Subcutaneous abdominal adipose tissue (tissue), 5 donors: ENCODE measurements at regions not wholly inside any gene's neighbourhood (a gene's known extent, or its start where the extent isn't known, plus 50 kb on each side); places are given as distances from the start of the nearest gene placed in this dataset.
A peak's percentile ranks its signal among the peaks of the same experiment; 100 is the strongest.
"Not testable (repeated sequence)": the region's sequence is repeated elsewhere in the genome, so short reads cannot be mapped to it uniquely, and the experiment has no call there.

Experiments used
- H3K27ac ChIP-seq: one replicate; pipeline ENCODE4 v1.7.0; 2013; ENCODE audit warnings: low read depth, mild to moderate bottlenecking, inconsistent platforms, low read length, moderate library complexity
- H3K27me3 ChIP-seq, 5 donors: one replicate each; pipeline ENCODE4 v1.7.0; 2013; ENCODE audit warnings: low read length in 5 of 5, inconsistent platforms in 1 of 5; ENCODE audit not compliant: control insufficient read depth in 5 of 5, insufficient read depth in 4 of 5
- H3K36me3 ChIP-seq, 5 donors: one replicate each; pipeline ENCODE4 v1.7.0; 2013; ENCODE audit warnings: low read length in 5 of 5; ENCODE audit not compliant: control insufficient read depth in 5 of 5, insufficient read depth in 5 of 5
- H3K4me1 ChIP-seq, 5 donors: one replicate each; pipeline ENCODE4 v1.7.0; 2013; ENCODE audit warnings: low read length in 5 of 5, mild to moderate bottlenecking in 3 of 5, moderate library complexity in 1 of 5; ENCODE audit not compliant: control insufficient read depth in 5 of 5, insufficient read depth in 5 of 5
- H3K4me3 ChIP-seq, 5 donors: one replicate each; pipeline ENCODE4 v1.7.0; 2013; ENCODE audit warnings: low read length in 5 of 5, low read depth in 1 of 5
- H3K9ac ChIP-seq, 5 donors: one replicate each; pipeline ENCODE4 v1.7.0; 2013; ENCODE audit warnings: low read length in 5 of 5, mild to moderate bottlenecking in 4 of 5, moderate library complexity in 3 of 5
- H3K9me3 ChIP-seq, 5 donors: one replicate each; pipeline ENCODE4 v1.7.0; 2013; ENCODE audit warnings: low read length in 5 of 5; ENCODE audit not compliant: control insufficient read depth in 5 of 5
- donor health status: healthy.
- donor health status: healthy.
- donor health status: healthy.
- donor health status: healthy.
- donor health status: healthy.

DNA sequence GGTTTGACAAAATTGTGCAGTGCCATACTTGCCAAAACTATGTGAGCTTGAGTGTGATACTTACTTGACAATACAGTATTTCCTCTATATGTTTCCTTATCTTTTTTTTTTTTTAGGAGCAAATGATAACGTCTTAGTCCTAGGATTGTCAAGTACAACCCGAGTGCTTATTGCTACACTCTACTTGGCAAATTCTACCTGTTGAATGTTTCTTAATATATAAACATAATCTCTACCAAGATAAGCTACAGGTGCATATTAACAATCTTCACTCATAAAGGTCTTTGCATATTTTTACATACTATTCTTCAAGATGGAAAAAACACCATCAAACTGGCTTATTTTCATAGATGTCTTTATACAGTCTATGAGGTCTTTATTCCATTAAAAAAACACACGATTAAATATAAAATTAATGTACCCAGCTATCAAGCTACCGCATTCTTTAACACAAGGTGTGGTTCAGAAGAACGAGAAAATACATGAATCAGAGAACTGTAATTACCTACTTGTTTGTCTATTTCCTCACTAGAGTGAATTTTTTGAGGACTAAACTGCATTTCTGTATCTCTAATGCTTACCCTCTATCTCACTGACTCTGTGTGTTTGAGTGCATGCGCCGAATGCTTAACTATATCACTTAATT is 76.1 kb upstream of the PDSS1 start:
- Histone ChIP-seq H3K27ac (no peak overlapping the region), H3K9me3 (no peaks in the 10 kb centered on the region), H3K9ac (no peak overlapping the region), H3K4me3 (no peak overlapping the region), H3K4me1 (peaks cover 0 to 11% (median 9%) of the 10 kb centered on the region in 5 donors), H3K36me3 (no peaks in the 10 kb centered on the region), H3K27me3 (no peaks in the 10 kb centered on the region)

DNA sequence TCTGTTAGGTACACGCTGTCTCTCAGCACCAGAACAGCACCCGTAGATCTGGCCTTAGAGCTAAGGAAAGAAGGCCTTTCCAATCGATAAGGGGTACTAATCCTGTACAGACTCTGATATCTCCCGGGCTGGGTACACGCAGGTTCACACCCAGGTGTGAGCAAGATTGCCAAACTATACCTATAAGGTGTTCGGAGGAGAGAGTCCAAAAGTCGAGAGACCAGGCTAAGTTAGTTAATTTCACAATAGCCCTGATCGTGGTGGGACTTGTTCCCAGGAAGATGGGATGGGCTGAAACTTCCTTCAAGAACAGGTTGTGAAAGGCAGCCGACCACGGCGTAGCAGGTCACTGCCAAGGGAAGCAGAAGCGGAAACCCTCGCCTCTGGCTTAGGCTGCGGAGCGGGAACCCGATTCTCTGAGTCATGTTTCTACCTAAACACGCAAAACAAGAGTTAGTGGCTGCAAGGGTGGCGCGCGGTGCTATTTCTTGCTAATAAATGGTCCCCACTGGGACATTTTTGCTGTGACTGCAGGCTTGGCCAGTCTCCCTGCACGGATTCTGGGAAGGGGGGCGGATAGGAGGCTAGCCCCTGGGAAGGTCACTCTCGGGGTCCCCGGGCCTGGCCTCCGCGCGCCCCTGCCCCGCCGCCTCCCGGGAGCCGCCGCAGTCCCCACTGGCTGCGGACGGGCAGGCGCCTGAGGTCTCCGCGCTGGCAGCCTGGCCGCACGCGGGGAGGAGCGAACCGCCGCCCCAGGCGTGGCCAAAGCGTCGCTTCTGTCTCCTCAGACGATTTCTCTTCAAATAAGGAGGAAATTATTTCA is 75.4 kb upstream of the PDSS1 start:
- no peak overlapping the region for H3K27ac ChIP-seq
- H3K36me3 ChIP-seq, result no peaks in the 10 kb centered on the region
- H3K9ac ChIP-seq, result peak overlapping the region in 2 of 5 donors; percentile 29 to 71
- H3K27me3 ChIP-seq, result no peaks in the 10 kb centered on the region
- peak overlapping the region; percentile 48 to 83 (median 58) for H3K4me3 ChIP-seq
- no peaks in the 10 kb centered on the region for H3K9me3 ChIP-seq
- peaks cover 0 to 11% (median 9%) of the 10 kb centered on the region in 5 donors for H3K4me1 ChIP-seq

DNA sequence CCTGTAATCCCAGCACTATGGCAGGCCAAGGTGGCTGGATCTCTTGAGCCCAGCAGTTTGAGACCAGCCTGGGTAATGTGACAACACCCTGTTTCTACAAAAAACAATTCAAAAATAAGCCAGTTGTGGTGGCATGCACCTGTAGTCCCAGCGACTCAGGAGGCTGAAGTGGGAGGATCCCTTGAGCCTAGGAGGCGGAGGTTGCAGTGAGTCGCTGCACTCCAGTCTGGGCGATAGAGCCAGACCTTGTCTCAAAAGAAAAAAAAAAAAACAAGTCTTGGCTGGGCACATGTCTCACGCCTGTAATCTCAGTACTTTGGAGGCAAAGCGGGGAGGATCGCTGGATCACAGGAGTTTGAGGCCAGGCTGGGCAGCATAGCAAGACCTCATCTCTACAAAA is 74.6 kb upstream of the PDSS1 start:
- no peaks in the 10 kb centered on the region for H3K9me3 ChIP-seq
- peak overlapping the region in 3 of 5 donors; percentile 15 to 61 (median 48) for H3K4me3 ChIP-seq
- H3K9ac ChIP-seq, result no peak overlapping the region
- no peaks in the 10 kb centered on the region for H3K27me3 ChIP-seq
- no peaks in the 10 kb centered on the region for H3K36me3 ChIP-seq
- no peak overlapping the region for H3K27ac ChIP-seq
- H3K4me1 ChIP-seq, result peaks cover 0 to 11% (median 9%) of the 10 kb centered on the region in 5 donors

DNA sequence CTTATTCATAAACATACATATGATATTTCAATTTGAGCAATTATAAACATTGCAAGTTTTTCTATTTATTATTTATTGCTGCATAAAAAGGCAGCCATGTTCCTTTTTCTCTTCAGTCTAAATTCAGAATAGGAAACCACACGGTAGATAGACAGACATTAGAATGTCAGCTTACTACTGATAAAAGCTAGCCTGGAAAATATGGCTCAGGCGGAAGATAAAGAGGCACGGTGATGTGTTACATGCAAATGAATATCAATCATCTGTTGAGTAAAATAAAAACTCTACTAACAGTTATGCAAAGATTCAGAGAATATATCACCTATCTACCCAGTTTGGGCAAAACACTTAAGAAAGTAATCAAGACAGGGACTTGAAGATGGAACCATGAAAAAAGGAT is 73.5 kb upstream of the PDSS1 start:
- Histone ChIP-seq H3K27ac (no peak overlapping the region), H3K4me1 (peaks cover 0 to 11% (median 9%) of the 10 kb centered on the region in 5 donors), H3K27me3 (no peaks in the 10 kb centered on the region), H3K36me3 (no peaks in the 10 kb centered on the region), H3K9ac (no peak overlapping the region), H3K4me3 (no peak overlapping the region), H3K9me3 (no peaks in the 10 kb centered on the region)

- Histone ChIP-seq H3K9ac (no peak overlapping the region), H3K36me3 (no peaks in the 10 kb centered on the region), H3K4me1 (peaks cover 0 to 11% (median 9%) of the 10 kb centered on the region in 5 donors), H3K4me3 (no peak overlapping the region), H3K27me3 (no peaks in the 10 kb centered on the region), H3K27ac (no peak overlapping the region), H3K9me3 (no peaks in the 10 kb centered on the region)
Measured at GRCh38 chr10:26626066-26626465, 71.4 kb upstream of the PDSS1 start.

GRCh38 chr10:26627324-26627723 is 70.2 kb upstream of the PDSS1 start:
- Histone ChIP-seq H3K9ac (no peak overlapping the region), H3K4me3 (no peak overlapping the region), H3K4me1 (peaks cover 0 to 7% (median 6%) of the 10 kb centered on the region in 5 donors), H3K27ac (no peak overlapping the region), H3K27me3 (no peaks in the 10 kb centered on the region), H3K36me3 (no peaks in the 10 kb centered on the region), H3K9me3 (no peaks in the 10 kb centered on the region)

GRCh38 chr10:26628395-26628794 is 69.1 kb upstream of the PDSS1 start:
- no peaks in the 10 kb centered on the region for H3K4me1 ChIP-seq
- no peak overlapping the region for H3K9ac ChIP-seq
- H3K4me3 ChIP-seq, result no peak overlapping the region
- H3K9me3 ChIP-seq, result no peaks in the 10 kb centered on the region
- no peaks in the 10 kb centered on the region for H3K36me3 ChIP-seq
- H3K27me3 ChIP-seq, result no peaks in the 10 kb centered on the region
- H3K27ac ChIP-seq, result no peak overlapping the region

DNA sequence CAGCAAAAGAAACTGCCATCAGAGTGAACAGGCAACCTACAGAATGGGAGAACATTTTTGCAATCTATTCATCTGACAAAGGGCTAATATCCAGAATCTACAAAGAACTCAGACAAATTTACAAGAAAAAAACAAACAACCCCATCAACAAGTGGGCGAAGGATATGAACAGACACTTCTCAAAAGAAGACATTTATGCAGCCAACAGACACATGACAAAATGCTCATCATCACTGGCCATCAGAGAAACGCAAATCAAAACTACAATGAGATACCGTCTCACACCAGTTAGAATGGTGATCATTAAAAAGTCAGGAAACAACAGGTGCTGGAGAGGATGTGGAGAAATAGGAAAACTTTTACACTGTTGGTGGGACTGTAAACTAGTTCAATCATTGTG is 65.3 kb upstream of the PDSS1 start:
- H3K9ac ChIP-seq, H3K27ac ChIP-seq, H3K36me3 ChIP-seq, H3K4me1 ChIP-seq, H3K27me3 ChIP-seq, H3K4me3 ChIP-seq, H3K9me3 ChIP-seq: not testable (repeated sequence)

DNA sequence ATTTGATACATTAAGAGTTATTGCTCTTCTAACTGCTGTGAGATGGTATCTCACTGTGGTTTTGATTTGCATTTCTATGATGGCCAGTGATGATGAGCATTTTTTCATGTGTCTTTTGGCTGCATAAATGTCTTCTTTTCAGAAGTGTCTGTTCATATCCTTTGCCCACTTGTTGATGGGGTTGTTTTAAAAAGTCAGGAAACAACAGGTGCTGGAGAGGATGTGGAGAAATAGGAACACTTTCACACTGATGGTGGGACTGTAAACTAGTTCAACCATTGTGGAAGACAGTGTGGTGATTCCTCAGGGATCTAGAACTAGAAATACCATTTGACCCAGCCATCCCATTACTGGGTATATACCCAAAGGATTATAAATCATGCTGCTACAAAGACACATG is 63.4 kb upstream of the PDSS1 start:
- not testable (repeated sequence) for H3K9ac ChIP-seq, H3K36me3 ChIP-seq, H3K4me3 ChIP-seq, H3K27ac ChIP-seq, H3K9me3 ChIP-seq, H3K4me1 ChIP-seq, H3K27me3 ChIP-seq

DNA sequence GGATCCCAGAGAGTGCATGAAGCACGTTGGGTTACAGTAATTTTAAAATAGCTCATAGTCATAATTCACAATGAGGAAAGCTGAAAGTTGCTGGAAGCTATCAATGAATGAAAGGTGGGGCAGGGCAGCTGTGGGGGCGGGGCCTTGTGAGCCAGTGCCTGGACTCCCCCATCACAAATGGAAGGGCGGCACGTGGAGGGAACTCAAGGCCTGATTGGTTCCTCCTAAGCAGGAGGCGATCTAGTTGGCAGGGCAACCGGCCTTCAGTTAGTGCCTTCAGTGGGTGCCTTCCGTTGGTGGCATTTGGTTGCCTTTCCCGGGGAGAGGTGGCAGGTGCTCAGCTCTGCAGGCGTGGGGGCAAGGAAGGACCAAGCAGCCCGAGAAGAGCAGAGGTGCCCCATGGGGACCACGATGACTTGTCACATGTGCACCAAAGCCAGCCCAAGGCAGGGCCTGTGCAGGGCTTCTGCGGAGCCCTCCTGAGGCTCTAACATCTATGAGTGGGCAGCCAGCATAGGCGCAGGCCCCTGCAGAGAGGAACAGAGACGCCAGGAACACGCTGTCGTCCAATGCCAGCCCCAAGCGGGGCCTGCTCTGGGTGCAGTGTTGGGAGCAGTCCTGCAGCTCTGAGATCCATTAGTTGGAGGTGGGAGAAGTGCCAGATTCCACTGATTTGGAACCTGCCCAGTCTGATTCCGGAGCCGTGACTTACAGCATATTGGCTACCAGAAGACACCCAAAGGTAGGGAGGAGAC is 59.8 kb upstream of the PDSS1 start:
- no peak overlapping the region for H3K27ac ChIP-seq
- H3K4me1 ChIP-seq, result no peaks in the 10 kb centered on the region
- peaks cover 0 to 11% (median 5%) of the 10 kb centered on the region in 5 donors for H3K9me3 ChIP-seq
- H3K27me3 ChIP-seq, result no peaks in the 10 kb centered on the region
- H3K4me3 ChIP-seq, result no peak overlapping the region
- H3K9ac ChIP-seq, result no peak overlapping the region
- no peaks in the 10 kb centered on the region for H3K36me3 ChIP-seq
